Fibroblast of lung (primary cell): ENCODE measurements at regions not wholly inside any gene's neighbourhood (a gene's known extent, or its start where the extent isn't known, plus 50 kb on each side); places are given as distances from the start of the nearest gene placed in this dataset.

Experiments used
- DNase-seq, 2 donors: peaks; one replicate each; pipeline versions ENCODE4 v3.0.0 to v3.0.0-alpha.2; 2010; ENCODE audit warnings: low read depth in 2 of 2
- H2AFZ ChIP-seq: 2 replicates; pipeline ENCODE4 v1.5.1; 2012; ENCODE audit warnings: low read length, control low read depth, inconsistent platforms
- H3K27ac ChIP-seq: 2 replicates; pipeline ENCODE4 v1.5.1; 2011; ENCODE audit warnings: low read length, control low read depth; ENCODE audit not compliant: insufficient read depth
- H3K27me3 ChIP-seq: 2 replicates; pipeline ENCODE4 v1.5.1; 2011; ENCODE audit warnings: mild to moderate bottlenecking, low read length; ENCODE audit not compliant: control insufficient read depth, insufficient read depth
- H3K36me3 ChIP-seq: 2 replicates; pipeline ENCODE4 v1.5.1; 2011; ENCODE audit warnings: low read length; ENCODE audit not compliant: control insufficient read depth, insufficient read depth
- H3K4me1 ChIP-seq: 2 replicates; pipeline ENCODE4 v1.5.1; 2011; ENCODE audit warnings: low read length; ENCODE audit not compliant: control insufficient read depth, insufficient read depth; ENCODE audit errors: extremely low read depth
- H3K4me2 ChIP-seq: 2 replicates; pipeline ENCODE4 v1.5.1; 2011; ENCODE audit warnings: low read length, control low read depth; ENCODE audit not compliant: insufficient read depth; ENCODE audit errors: extremely low read depth
- H3K4me3 ChIP-seq, 4 experiments: fragments of 200-600 bp in 1 of 4; sonication (generic) in 1 of 4; replicated peaks in 1 of 4; 2 replicates each; pipeline ENCODE4 v1.5.1; 2011 to 2016; ENCODE audit warnings: low read length in 4 of 4, low read depth in 3 of 4, mild to moderate bottlenecking in 3 of 4, control low read depth in 2 of 4, inconsistent platforms in 1 of 4, mixed read lengths in 1 of 4; ENCODE audit not compliant: insufficient read depth in 1 of 4; ENCODE audit errors: control extremely low read depth in 1 of 4
- H3K79me2 ChIP-seq: 2 replicates; pipeline ENCODE4 v1.5.1; 2012; ENCODE audit warnings: mild to moderate bottlenecking, low read length, inconsistent platforms; ENCODE audit not compliant: control insufficient read depth, insufficient read depth
- H3K9ac ChIP-seq: 2 replicates; pipeline ENCODE4 v1.5.1; 2011; ENCODE audit warnings: mild to moderate bottlenecking, low read length, control low read depth; ENCODE audit not compliant: insufficient read depth
- H3K9me3 ChIP-seq: 2 replicates; pipeline ENCODE4 v1.5.1; 2012; ENCODE audit warnings: low read depth, low read length; ENCODE audit not compliant: control insufficient read depth, insufficient read depth
- H4K20me1 ChIP-seq: 2 replicates; pipeline ENCODE4 v1.5.1; 2011; ENCODE audit warnings: low read length; ENCODE audit not compliant: control insufficient read depth, insufficient read depth; ENCODE audit errors: extremely low read depth
- EZH2 ChIP-seq: IDR thresholded peaks from 2 replicates; pipeline ENCODE4 v1.5.1; 2012; ENCODE audit warnings: low read length, control low read depth, mild to moderate bottlenecking; ENCODE audit errors: missing control alignments
- TF ChIP-seq, protein P1 (sequence below), 2 donors: IDR thresholded peaks in 1 of 2; conservative IDR thresholded peaks in 1 of 2; 1 replicate in 1 of 2; 2 replicates in 1 of 2; pipeline ENCODE4 v1.5.1; 2011 to 2012; ENCODE audit warnings: low read length in 2 of 2, control low read depth in 1 of 2, inconsistent platforms in 1 of 2, low read depth in 1 of 2, mild to moderate bottlenecking in 1 of 2

DNA sequence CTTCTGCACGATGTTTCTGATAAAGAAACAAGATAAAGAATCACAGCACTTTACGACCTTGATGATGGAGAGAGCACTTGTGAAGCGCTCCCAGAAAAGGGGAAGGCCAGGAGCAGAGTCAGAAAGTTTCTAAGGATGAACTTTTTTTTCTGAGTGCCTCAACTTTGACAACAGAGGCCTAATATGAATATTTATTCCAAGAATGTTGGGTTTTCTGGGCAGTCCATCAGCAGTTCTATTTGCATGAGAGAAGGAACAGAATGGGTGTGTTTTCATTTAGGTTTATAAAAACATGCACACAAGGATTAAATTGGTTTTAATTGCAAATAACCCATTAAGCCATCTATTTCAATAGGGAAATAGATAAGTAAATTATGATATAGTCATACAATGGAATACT lies 204.9 kb downstream of the SIM1 start:
- Histone ChIP-seq H3K27ac (no peak overlapping the region), H3K4me3 (no peak overlapping the region), H4K20me1 (no peaks in the 10 kb centered on the region), H3K36me3 (no peaks in the 10 kb centered on the region), H3K9me3 (no peaks in the 10 kb centered on the region), H3K9ac (no peak overlapping the region), H3K27me3 (no peaks in the 10 kb centered on the region), H3K79me2 (no peaks in the 10 kb centered on the region), H3K4me2 (no peak overlapping the region), H3K4me1 (no peaks in the 10 kb centered on the region), H2AFZ (no peak overlapping the region)
- TF ChIP-seq, protein P1, sequence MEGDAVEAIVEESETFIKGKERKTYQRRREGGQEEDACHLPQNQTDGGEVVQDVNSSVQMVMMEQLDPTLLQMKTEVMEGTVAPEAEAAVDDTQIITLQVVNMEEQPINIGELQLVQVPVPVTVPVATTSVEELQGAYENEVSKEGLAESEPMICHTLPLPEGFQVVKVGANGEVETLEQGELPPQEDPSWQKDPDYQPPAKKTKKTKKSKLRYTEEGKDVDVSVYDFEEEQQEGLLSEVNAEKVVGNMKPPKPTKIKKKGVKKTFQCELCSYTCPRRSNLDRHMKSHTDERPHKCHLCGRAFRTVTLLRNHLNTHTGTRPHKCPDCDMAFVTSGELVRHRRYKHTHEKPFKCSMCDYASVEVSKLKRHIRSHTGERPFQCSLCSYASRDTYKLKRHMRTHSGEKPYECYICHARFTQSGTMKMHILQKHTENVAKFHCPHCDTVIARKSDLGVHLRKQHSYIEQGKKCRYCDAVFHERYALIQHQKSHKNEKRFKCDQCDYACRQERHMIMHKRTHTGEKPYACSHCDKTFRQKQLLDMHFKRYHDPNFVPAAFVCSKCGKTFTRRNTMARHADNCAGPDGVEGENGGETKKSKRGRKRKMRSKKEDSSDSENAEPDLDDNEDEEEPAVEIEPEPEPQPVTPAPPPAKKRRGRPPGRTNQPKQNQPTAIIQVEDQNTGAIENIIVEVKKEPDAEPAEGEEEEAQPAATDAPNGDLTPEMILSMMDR (conservative IDR thresholded peaks at IDR 0.05 in 1 of 2, IDR thresholded peaks at IDR 0.05 in 1 of 2; ENCODE audit: low read depth in 1 of 2, low read length in 2 of 2): no peak
- no peak for TF ChIP-seq EZH2
- DNase-seq: no peak

- H3K4me1 ChIP-seq: no peaks in the 10 kb centered on the region
- no peaks in the 10 kb centered on the region for H3K27me3 ChIP-seq
- no peak overlapping the region for H2AFZ ChIP-seq
These were observed 206.0 kb downstream of the SIM1 start for GRCh38 chr6:100258752-100259151.

GRCh38 chr6:100257793-100258395 lies 206.8 kb downstream of the SIM1 start:
- no peaks in the 10 kb centered on the region for H3K27me3 ChIP-seq
- no peaks in the 10 kb centered on the region for H4K20me1 ChIP-seq
- peak overlapping the region; percentile 7 for H3K27ac ChIP-seq
- peak overlapping the region; percentile 78 for H3K4me2 ChIP-seq
- no peaks in the 10 kb centered on the region for H3K79me2 ChIP-seq
- H3K9me3 ChIP-seq: no peaks in the 10 kb centered on the region
- TF ChIP-seq, protein P1 (conservative IDR thresholded peaks at IDR 0.05 in 1 of 2, IDR thresholded peaks at IDR 0.05 in 1 of 2; ENCODE audit: low read depth in 1 of 2, low read length in 2 of 2): peak in 1 of 2 donors; percentile 31
- TF ChIP-seq EZH2: no peak
- peak overlapping the region; percentile 18 to 46 (median 26) for H3K4me3 ChIP-seq
- peak; percentile 63 to 72 for DNase-seq
- peak overlapping the region; percentile 63 for H2AFZ ChIP-seq
- no peaks in the 10 kb centered on the region for H3K4me1 ChIP-seq
- H3K36me3 ChIP-seq: no peaks in the 10 kb centered on the region
- no peak overlapping the region for H3K9ac ChIP-seq

More at GRCh38 chr6:100258752-100259151, 206.0 kb downstream of the SIM1 start:
- no peak overlapping the region for H3K4me3 ChIP-seq
- H3K9ac ChIP-seq: no peak overlapping the region
- no peak overlapping the region for H3K4me2 ChIP-seq
- TF ChIP-seq, protein P1 (conservative IDR thresholded peaks at IDR 0.05 in 1 of 2, IDR thresholded peaks at IDR 0.05 in 1 of 2; ENCODE audit: low read depth in 1 of 2, low read length in 2 of 2): no peak
- TF ChIP-seq EZH2: no peak
- no peaks in the 10 kb centered on the region for H3K36me3 ChIP-seq
- H3K79me2 ChIP-seq: no peaks in the 10 kb centered on the region
- H4K20me1 ChIP-seq: no peaks in the 10 kb centered on the region
- H3K27ac ChIP-seq: no peak overlapping the region
- H3K9me3 ChIP-seq: no peaks in the 10 kb centered on the region
- no peak for DNase-seq
